GM19324 (cell line): ENCODE measurements at regions not wholly inside any gene's neighbourhood (a gene's known extent, or its start where the extent isn't known, plus 50 kb on each side); places are given as distances from the start of the nearest gene placed in this dataset.

Experiments
- ATAC-seq: cut with Tn5 transposase; IDR thresholded peaks from one replicate; pipeline ENCODE4 v1.9.1; 2021; ENCODE audit warnings: mild to moderate bottlenecking, moderate library complexity; ENCODE audit not compliant: unreplicated experiment, low FRiP score

GRCh38 chr15:97790180-97790579 lies 170.3 kb upstream of the ARRDC4 start:
- ATAC-seq: no peak

- ATAC-seq: no peak
Observed at GRCh38 chr15:97791824-97792792, 168.4 kb upstream of the ARRDC4 start.

GRCh38 chr15:97804950-97805349 lies 155.6 kb upstream of the ARRDC4 start:
- no peak for ATAC-seq

GRCh38 chr15:97806766-97807165 lies 153.7 kb upstream of the ARRDC4 start:
- ATAC-seq: no peak

DNA sequence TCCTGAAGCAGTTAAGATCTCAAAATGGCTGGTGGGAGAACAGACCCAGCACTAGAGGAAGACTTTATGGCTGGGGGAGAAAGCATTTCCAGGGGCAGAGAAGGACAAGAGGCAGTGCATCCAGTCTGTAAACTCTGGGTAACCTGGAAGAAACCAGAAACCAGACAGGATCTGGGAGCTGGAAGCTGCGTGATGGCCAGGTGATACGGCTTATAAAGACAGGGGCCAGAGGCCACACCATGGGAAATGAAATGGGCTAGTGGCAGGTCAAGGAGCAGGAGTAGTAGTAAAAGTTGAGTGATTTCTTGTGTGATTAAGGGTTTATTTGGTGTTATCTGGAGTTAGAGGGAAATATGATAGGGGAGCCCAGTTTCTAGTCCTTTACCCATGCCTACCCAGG lies 144.7 kb upstream of the ARRDC4 start:
- no peak for ATAC-seq

GRCh38 chr15:97817276-97817890 lies 143.1 kb upstream of the ARRDC4 start:
- ATAC-seq: no peak

DNA sequence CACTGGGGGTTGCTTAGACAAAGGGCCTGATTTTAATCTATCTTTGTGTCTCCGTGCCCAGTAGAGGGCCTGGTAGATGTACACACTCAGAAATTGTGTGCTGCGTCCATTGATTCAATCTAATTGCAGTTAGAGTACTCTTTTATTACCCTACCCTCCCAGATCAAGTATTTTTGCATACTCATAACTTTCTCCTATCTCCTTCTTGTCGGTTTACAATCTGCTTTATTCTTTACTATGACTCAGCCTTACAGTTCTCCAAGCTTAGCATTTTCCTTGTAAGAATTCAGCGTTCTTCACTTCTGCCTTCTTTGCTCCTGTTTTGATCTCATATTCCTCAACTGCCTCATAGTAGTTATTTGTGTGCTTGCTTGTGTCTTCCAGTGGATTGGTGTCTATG lies 124.5 kb upstream of the ARRDC4 start:
- ATAC-seq: no peak

GRCh38 chr15:97837896-97838295 lies 122.6 kb upstream of the ARRDC4 start:
- no peak for ATAC-seq

- no peak for ATAC-seq
Observed at GRCh38 chr15:97838606-97839210, 121.8 kb upstream of the ARRDC4 start.

DNA sequence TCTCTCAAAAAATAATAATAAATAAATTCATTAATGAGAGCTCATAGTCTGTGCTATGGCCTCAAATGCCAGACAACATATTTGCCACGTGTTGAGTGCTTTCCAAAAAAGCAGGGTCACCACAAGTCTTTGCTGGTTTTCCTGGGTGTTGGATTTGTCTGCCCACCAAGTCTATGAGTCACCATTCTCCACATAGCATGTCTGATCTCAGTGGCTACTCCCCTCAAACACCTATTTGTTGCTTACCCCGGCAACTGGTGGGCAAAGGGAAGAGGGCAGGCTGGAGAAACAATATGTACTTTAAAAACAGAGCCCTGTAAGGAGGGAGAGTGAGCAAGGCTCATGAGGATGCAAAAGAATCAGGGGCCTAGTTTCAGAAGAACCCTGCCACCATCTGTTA lies 120.0 kb upstream of the ARRDC4 start:
- no peak for ATAC-seq

- no peak for ATAC-seq
Observed at GRCh38 chr15:97841558-97841957, 118.9 kb upstream of the ARRDC4 start.

- ATAC-seq: no peak
Observed at GRCh38 chr15:97849183-97849582, 111.3 kb upstream of the ARRDC4 start.

DNA sequence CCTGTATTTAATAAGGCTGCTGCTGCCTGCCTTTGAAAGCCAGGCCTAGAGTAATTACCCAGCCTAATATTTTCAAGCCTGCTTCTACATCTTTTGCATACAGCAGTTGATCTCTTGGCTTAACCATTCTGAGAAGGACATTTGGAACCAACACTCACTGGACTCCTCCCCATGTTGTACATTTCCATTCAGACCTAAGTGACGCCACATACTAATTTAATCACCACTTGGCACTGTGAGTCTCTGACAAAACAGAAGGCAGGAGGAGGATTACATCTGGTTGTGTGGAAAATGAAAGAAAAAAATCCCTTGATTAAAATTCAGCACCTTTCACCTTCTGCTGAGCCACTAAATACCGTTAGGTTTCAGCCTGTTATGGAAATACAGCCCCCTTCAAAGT lies 102.2 kb upstream of the ARRDC4 start:
- ATAC-seq: no peak

DNA sequence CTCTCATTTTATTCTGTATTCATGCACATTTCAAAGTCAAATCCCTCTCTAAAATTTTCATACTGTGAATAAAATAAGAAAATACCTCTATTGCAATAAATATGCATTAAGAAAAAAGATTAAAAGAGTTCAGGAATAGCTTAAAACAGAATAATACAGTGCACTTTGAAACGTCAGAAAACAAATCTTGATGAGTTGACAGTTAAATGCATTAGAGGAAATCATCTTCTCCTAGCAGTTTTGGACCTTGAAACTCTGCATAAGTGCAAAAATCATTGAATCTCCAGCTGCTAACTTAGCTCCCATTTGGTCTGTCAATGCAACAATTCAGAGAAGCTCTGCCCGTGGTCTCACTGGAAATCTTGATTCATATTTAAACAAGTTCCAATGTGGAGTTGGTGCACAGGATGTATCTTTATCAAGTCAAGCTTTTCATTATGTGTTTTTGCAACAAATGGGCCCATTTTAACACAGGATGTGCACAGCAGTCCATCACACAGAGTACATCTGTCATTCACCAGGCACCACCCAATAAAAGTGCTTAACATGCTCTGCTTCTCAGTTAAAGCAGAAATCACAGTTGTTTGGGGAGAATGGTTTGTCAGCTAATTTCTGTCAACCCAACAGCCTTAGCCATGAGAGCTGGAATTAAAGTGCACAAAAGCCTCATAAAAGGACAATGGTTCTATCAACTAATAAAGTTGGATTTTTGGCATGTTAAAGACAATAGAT lies 98.8 kb upstream of the ARRDC4 start:
- no peak for ATAC-seq

- no peak for ATAC-seq
Observed at GRCh38 chr15:97866959-97867358, 93.5 kb upstream of the ARRDC4 start.

- no peak for ATAC-seq
Observed at GRCh38 chr15:97867870-97868269, 92.6 kb upstream of the ARRDC4 start.

DNA sequence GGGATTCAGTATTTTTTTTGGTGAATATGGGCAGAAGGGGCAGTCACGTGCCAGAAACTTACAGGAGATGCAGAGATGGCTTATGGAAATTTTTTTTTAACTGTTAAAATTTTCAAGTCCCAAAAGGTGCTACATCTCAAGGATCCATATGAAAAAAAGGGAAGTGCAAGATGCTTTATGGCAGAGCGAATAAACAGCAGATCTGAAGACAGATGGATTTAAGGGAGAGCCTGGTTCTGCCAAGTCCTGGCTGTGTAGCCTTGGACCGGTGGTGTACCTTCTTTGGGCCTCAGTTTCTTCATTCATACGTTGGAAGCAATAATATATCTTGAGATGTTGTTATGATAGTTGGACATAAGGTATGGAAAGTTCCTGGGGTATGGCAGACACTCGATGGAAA lies 91.5 kb upstream of the ARRDC4 start:
- ATAC-seq: no peak

- no peak for ATAC-seq
Observed at GRCh38 chr15:97870771-97871170, 89.7 kb upstream of the ARRDC4 start.

GRCh38 chr15:97874139-97874538 lies 86.4 kb upstream of the ARRDC4 start:
- no peak for ATAC-seq

DNA sequence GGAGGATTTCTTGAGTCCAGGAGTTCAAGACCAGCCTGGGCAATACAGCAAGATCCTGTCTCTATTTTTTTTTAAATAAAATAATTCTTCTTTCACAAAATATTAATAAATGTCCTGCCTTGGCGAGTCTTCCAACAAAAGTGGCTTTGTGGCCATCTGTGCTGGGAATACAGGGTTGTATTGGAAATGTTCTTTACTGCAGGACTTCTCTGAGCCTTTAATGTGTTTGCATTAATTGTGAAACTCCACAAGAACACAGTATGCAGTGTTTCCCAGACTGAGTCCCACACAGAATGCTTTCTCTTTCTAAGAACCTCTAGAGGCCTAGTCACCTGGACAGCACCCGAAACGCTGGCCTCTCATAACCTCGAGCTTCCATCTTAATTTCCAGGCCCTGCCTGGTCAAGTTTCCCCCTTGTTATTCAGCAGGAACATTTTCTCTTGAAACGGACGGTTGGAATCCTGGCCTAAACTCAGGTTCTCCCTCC lies 85.4 kb upstream of the ARRDC4 start:
- no peak for ATAC-seq
